ENCODE measurements at regions not wholly inside any gene's neighbourhood (a gene's known extent, or its start where the extent isn't known, plus 50 kb on each side); places are given as distances from the start of the nearest gene placed in this dataset.
A peak's percentile ranks its signal among the peaks of the same experiment; 100 is the strongest.

DNA sequence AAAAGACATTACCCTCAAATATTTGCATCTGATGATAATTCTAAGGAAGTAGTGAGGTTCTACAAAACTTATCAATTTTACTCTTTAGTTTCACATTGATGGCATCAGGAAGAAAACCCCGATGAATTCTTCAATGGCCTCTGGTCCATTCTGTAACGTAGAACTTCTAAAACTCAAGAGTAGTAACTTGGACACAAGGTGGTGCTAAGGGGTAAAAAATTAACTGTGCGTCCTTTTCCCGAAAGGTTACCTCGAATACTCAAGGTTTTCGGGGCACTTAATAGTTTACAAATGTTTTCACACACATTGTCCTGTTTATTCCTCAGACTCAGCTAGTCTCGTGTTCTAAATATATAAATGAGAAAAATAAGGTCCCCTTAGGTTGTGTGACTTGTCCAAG is 517.3 kb upstream of the ZFHX3 start:
- TF ChIP-seq CTCF (IDR thresholded peaks at IDR 0.05; ENCODE audit: low read depth, low read length, missing control alignments) = peak; percentile 8
- no peak for DNase-seq (ENCODE audit: low read depth)
- in situ Hi-C loops (cut with HindIII; ENCODE audit: low sequenced_read_pairs) = no loop called here
- H3K4me3 ChIP-seq (ENCODE audit: low read depth, low read length) = no peak overlapping the region

DNA sequence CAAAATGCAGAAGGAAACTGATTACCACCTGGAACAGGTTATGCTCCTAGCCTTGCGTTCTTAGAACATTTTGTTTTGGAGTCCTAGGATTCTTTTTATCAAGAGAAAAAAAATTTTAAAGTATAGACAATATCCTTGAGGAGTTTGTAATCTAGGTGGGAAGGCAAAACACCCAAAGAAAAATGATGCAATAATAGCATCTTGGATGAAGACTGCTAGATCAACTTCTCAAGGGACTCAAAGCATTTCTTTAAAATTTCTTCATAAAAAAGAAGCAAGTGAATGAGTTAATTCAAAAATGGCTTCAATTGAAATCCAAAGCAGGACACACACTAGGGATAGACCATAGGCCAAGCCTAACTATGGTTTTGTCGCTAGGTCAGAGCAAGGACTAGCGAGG is 515.8 kb upstream of the ZFHX3 start:
- TF ChIP-seq CTCF (IDR thresholded peaks at IDR 0.05; ENCODE audit: low read depth, low read length, missing control alignments) = no peak
- in situ Hi-C loops (cut with HindIII; ENCODE audit: low sequenced_read_pairs) = no loop called here
- no peak for DNase-seq (ENCODE audit: low read depth)
- H3K4me3 ChIP-seq (ENCODE audit: low read depth, low read length) = no peak overlapping the region

DNA sequence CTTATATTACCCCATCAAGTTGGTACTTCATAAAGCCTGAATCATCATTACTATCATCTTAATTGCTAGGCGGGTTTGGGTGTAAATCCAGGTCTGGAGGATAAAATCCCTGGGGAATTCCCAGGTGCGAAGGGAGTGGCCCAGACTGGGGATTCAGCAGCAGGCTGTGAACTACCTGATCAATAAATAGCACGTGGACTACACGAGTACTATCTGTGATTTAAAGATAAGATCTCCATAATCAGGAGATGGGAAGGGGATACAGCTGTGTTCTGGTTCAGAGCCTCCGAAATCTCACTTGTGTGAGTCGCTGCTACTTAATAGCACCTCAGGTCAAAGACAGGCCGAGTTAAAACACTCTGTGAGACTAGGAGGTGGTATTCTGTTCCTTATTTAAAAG is 512.6 kb upstream of the ZFHX3 start:
- DNase-seq (ENCODE audit: low read depth) = no peak
- no peak for TF ChIP-seq CTCF (IDR thresholded peaks at IDR 0.05; ENCODE audit: low read depth, low read length, missing control alignments)
- in situ Hi-C loops (cut with HindIII; ENCODE audit: low sequenced_read_pairs) = no loop called here

DNA sequence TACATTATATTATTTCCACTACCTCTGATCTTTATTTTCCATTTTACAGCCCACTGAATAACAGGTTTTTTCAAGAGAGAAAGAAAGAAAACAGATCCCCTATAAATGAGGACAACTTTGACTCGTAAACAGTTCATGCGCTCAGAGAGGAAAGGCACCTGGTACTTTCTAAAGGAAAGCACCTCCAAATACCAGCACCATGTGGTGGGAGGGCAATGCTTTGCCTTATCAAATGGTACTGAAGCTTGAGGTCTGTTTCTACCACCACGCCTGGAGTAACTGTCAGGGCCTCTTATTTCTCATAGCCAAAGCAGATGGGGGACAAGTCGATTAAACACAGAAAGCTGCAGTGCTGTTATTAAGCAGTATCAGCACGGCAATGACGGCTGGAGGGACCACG is 510.3 kb upstream of the ZFHX3 start:
- no peak for DNase-seq (ENCODE audit: low read depth)
- TF ChIP-seq CTCF (IDR thresholded peaks at IDR 0.05; ENCODE audit: low read depth, low read length, missing control alignments) = no peak
- H3K4me3 ChIP-seq (ENCODE audit: low read depth, low read length) = no peak overlapping the region
- in situ Hi-C loops (cut with HindIII; ENCODE audit: low sequenced_read_pairs) = no loop called here

More for the DNA sequence above, 512.6 kb upstream of the ZFHX3 start:
- H3K4me3 ChIP-seq (ENCODE audit: low read depth, low read length) = no peak overlapping the region

GRCh38 chr16:73553941-73554660 is 506.2 kb upstream of the ZFHX3 start:
- in situ Hi-C loops (cut with HindIII; ENCODE audit: low sequenced_read_pairs) = no loop called here
- H3K4me3 ChIP-seq (ENCODE audit: low read depth, low read length) = no peak overlapping the region
- DNase-seq (ENCODE audit: low read depth) = no peak
- no peak for TF ChIP-seq CTCF (IDR thresholded peaks at IDR 0.05; ENCODE audit: low read depth, low read length, missing control alignments)

GRCh38 chr16:73549984-73550631 is 502.2 kb upstream of the ZFHX3 start:
- no peak for DNase-seq (ENCODE audit: low read depth)
- no peak for TF ChIP-seq CTCF (IDR thresholded peaks at IDR 0.05; ENCODE audit: low read depth, low read length, missing control alignments)
- no peak overlapping the region for H3K4me3 ChIP-seq (ENCODE audit: low read depth, low read length)
- in situ Hi-C loops (cut with HindIII; ENCODE audit: low sequenced_read_pairs) = no loop called here

Data from astrocyte of the cerebellum (primary cell).